Myocyte (in vitro differentiated cells): ENCODE measurements at regions not wholly inside any gene's neighbourhood (a gene's known extent, or its start where the extent isn't known, plus 50 kb on each side); places are given as distances from the start of the nearest gene placed in this dataset.
"Not testable (repeated sequence)": the region's sequence is repeated elsewhere in the genome, so short reads cannot be mapped to it uniquely, and the experiment has no call there.

Experiments used
- DNase-seq: peaks from one replicate; pipeline ENCODE4 v3.0.0-alpha.2; 2012; ENCODE audit warnings: low read depth

DNA sequence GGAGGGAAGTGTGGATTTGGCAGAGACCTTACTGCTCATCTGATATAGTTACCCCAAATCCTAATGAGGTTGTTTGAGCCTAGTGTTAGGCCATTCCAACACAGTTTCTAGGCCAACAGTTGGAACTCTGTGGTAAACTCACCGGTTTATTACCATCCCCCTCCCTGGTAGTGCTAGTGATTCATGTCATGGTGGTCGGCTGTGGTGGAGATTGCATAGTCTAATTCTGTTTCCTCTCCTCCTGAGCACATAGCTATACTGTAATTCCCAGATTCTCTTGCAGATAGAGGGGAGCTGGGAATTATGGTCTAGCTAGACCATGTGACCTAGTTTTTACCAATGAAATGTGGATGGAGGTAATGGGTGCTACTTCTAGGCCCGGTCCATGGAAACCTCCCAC lies 123.7 kb upstream of the KIF26B start:
- peak; percentile 28 for DNase-seq

DNA sequence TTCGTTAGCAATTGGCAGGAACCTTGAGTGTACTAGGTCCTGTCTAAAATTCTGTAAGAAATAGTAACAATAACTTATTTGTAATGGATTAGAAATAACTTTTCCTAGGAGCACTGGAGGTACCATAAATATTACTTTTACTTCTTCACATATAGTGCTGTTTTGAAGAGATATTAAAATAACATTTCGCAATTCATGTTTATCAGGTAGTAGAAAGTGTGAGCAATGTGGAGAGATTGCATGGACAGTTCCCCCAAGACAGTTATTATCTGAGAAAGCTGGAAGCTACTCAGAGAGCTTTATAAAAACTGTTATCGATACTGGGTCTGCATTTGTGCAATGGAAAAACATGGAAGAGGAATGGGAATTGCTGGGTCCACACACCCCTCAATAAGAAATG lies 128.5 kb upstream of the KIF26B start:
- no peak for DNase-seq

GRCh38 chr1:245025525-245025924 lies 129.3 kb upstream of the KIF26B start:
- DNase-seq, result no peak

GRCh38 chr1:245023222-245023621 lies 131.6 kb upstream of the KIF26B start:
- DNase-seq, result no peak

- DNase-seq, result no peak
These were observed 134.8 kb upstream of the KIF26B start for GRCh38 chr1:245019910-245020486.

- no peak for DNase-seq
These were observed 138.1 kb upstream of the KIF26B start for GRCh38 chr1:245016700-245017099.

DNA sequence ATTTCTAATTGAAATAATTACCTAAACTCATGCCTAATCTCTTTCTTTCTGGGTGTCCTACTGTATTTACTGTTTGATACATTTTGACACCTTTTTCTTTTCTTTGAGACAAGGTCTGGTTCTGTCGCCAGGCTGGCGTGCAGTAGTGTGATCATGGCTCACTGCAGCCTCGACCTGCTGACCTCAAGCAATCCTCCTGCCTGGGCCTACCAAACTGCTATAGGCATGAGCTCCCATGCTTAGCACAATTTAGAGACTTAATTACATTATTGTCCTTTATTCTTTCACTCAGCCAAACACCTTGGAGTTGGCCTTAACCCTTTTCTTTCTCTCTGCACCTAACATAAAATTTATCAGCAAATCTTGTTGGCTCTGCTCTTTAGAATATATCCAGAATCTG lies 139.8 kb upstream of the KIF26B start:
- no peak for DNase-seq

DNA sequence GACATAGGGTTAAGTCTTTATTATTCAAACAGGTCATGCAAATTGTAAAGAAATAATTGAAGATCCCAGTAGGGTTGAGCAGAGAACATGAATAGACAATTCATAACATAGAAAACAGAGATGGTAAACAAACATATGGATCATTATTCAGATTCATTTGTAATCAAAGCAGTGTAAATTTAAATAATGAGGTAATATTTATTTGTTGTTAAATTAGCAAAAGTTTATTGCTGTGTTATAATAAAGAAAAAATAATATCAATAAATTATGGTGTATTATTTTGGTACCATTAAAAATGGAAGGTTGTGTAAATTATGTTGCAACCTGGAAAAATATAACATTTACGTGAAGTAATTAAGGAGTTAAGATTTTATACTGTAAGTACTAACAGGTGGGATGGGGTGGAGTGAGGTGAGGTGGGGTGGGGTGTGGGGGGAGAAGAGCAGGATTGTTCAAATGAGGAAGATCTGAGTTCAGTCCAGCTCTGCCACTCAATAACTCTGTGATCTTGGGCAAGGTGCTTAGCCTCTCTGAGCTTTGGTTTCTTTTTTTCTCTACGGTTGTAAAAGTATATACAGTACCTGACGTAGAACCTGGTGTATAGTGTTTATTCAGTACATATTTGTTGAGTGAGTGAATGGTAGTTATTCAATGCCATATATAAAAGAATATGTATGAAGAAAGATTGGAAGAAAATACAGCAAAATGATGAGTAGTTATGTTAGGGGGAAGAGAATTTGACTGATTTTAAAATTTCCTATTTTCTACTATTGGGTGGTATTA lies 140.3 kb upstream of the KIF26B start:
- no peak for DNase-seq

GRCh38 chr1:245010018-245010614 lies 144.7 kb upstream of the KIF26B start:
- no peak for DNase-seq

DNA sequence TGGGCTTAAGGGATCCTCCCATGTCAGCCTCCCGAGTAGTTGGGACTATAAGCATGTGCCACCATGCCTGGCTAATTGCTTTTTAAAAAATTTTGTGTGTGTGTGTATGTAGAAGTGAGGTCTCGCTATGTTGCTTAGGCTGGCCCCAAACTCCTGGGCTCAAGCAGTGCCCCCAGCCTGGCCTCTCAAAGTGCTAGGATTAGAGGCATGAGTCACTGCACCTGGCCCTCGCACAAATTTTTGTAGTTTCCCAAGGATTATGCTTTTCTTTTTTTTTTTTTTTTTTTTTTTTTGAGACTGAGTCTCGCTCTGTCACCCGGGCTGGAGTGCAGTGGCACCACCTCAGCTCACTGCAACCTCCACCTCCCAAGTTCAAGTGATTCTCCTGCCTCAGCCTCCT lies 144.4 kb upstream of the HNRNPU start:
- no peak for DNase-seq

DNA sequence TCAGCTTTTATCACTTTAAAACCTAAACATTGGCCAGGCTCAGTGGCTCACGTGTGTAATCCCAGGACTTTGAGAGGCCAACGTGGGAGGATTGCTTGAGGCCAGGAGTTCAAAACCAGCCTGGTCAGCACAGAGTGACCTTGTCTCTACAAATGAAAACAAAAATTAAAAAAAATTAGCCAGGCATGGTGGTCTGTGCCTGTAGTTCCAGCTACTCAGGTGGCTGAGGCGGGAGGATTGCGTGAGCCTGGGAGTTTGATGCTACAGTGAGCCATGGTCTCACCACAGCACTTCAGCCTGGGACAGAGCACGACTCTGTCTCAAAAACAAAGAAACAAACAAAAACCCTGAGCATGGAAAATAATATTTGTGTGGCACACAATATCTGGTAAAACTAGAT lies 143.5 kb upstream of the HNRNPU start:
- DNase-seq, result no peak

DNA sequence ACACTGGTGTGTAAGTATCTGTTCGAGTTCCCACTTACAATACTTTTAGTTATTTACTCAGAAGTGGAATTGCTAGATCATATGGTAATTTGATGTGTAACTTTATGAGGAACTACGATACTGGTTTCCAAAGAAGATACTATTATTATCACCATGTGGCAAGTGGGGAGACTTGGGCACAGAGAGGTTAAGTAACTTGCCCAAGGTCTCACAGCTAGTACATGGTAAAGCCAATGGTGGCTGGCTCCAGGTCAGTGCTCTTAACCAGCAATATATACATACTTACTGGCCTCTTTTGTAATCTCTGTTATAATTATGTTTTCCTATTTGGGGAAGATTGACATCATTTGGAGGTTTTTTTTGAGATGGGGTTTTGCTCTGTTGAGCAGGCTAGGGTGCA lies 138.9 kb upstream of the HNRNPU start:
- no peak for DNase-seq

- no peak for DNase-seq
These were observed 136.9 kb upstream of the HNRNPU start for GRCh38 chr1:245001252-245001651.

- no peak for DNase-seq
These were observed 136.5 kb upstream of the HNRNPU start for GRCh38 chr1:245000872-245001188.

DNA sequence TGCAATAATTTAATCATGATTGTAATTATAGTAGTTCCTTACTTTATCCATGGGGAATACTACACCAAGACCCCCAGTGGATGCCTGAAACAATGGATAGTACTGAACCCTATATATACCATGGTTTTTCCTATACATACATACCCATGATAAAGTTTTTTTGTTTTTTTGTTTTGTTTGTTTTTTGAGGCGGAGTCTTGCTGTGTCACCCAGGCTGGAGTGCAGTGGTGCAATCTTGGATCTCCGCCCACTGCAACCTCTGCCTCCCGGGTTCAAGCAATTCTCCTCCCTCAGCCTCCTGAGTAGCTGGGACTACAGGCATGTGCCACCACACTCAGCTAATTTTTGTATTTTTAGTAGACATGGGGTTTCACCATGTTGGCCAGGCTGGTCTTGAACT lies 135.3 kb upstream of the HNRNPU start:
- DNase-seq, result not testable (repeated sequence)

DNA sequence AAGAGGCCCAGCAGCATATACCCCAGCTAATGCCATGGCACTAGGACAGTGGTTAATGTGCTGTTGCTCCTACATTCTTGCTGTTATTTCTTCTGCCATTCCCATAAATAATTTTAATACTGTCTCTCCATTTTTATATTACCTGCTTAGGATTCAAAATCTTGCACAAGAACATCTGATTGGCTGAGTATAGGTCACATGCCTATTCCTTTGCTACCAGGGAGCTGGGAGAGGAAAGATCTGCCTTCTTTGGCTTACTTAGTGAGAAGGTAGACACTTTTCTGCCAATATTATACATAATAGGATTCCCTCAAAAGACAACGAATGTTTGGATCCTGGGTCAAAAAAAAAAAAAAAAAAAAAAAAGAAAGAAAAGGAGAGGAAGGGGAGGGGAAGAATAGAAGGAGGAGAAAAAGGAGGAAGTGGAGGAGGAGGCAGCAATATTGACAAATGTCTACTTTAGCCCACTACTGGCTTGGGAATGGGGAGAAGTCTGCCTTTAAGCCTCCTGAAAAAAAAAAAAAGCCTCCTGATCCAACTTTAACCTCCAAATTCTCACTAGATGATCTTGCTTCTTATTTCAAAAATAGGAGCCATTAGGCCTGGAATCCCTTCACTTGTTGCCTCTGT lies 134.5 kb upstream of the HNRNPU start:
- no peak for DNase-seq

DNA sequence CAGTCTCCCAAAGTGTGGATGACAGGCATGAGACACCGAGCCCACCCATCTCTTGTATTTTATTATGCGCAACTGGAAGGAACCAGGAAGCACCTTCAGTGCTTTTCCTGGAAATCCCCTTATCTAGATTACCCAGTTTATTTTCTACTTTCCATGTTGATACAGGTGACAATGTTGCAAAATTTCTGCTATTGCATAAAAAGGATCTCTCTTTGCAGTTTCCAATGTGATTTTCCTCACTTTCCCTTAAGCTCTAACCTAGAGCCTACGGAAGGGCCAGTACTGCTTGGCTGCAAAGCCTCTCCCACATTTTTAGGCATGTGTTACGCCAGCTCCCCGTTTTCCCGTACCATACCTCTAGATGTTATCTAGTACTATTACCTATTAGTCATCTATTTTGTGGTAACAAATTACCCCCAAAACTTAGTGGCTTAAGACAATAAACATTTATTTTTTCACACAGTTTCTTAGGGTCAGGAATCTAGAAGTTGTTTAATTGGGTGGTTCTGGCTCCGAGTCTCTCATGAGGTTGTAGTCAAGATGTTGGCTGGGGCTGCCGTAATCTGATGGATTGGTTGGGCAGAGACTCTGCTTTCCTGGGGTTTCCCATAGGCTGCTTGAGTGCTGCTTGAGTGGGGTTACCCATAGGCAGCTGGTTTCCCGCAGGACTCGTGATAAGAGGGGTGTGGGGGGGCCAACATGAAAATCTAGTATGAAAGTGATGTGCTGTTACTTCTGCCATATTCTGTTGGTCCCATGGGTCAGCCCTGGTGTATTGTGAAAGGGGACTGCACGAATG lies 131.5 kb upstream of the HNRNPU start:
- DNase-seq, result no peak

- DNase-seq, result no peak
These were observed 128.5 kb upstream of the HNRNPU start for GRCh38 chr1:244992833-244993232.

DNA sequence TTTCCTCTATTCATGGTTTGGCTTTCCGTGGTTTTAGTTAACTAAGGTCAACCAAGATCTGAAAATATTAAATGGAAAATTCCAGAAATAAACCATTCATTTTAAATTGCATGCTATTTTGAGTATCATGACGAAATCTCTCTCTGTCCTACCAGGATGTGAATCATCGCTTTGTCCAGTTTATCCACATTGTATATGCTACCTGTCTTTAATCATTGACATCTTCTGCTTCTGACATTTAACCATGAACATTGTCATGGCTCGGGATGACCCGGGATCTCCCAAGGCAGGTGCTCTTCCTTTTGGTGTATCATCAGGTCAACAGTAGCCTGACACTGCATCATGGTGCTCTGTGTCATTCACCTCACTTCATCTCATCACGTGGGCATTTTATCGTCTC lies 125.5 kb upstream of the HNRNPU start:
- DNase-seq, result no peak

DNA sequence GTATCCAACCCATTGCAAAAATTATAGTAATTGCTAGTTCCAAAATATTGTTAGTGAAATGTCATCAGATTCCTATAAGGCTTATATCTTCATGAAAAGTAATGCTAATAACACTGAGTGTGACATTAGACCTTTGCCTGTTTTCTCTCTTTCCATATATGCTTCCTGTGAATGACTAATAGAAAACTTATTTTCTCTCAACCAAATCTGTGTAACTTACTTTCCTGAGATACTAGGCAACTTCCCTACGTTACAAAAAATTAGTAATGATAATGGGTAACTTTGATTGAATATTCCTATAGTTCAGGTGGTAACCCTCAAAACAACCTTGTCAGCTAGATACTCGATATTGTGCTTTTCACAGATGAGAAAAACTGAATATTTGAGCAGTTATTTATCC lies 124.2 kb upstream of the HNRNPU start:
- DNase-seq, result no peak

DNA sequence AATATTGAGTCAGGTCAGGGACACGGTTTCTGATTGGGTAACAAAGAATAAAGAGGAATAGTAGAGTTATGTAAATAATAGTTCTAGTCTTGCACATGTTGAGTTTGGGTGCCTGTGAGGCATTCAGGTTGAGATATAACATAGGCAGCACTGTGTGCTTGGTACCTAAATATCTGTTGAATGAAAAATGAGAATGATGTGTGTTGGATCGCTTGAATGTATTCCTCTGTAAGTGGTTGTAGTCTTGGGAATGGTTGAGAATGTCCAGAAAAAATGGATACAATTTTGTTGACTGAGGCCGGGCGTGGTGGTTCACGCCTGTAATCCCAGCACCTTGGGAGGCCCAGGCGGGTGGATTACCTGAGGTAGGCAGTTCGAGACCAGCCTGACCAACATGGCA lies 116.3 kb upstream of the HNRNPU start:
- no peak for DNase-seq

DNA sequence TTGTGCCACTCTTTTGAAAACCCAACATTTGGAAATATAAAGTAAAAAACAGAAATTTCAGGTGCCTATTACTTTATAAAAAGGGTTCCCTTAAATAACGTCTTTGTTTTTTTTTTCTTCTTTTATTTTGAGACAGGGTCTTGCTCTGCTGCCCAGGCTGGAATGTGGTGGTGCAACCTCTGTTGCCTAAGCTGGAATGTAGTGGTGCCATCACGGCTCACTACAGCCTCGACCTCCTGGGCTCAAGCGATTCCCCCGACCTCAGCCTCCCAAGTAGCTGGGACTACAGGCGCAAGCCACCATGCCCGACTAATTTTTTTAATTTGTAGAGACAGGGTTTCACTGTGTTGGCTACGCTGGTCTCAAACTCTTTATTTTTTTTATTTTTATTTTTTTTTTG lies 110.2 kb upstream of the HNRNPU start:
- no peak for DNase-seq
